ENCODE measurements at regions not wholly inside any gene's neighbourhood (a gene's known extent, or its start where the extent isn't known, plus 50 kb on each side); places are given as distances from the start of the nearest gene placed in this dataset.

GRCh38 chr3:161619351-161619750 is 122.7 kb downstream of the OTOL1 start:
- H3K9me3 ChIP-seq (ENCODE audit: insufficient read depth, low read depth, low read length), result no peaks in the 10 kb centered on the region
- no peak overlapping the region for H2AFZ ChIP-seq (ENCODE audit: low read depth, low read length)
- no peak overlapping the region for H3K9ac ChIP-seq (ENCODE audit: low read length)
- no peak overlapping the region for H3K27ac ChIP-seq (ENCODE audit: low read depth, low read length)
- Mint-ChIP-seq H3K27me3 (ENCODE audit: low read depth, unreplicated experiment) (no peaks in the 10 kb centered on the region), H3K27ac (ENCODE audit: unreplicated experiment) (no peak overlapping the region), H3K4me1 (ENCODE audit: low read depth, unreplicated experiment) (no peaks in the 10 kb centered on the region), H3K4me3 (ENCODE audit: unreplicated experiment) (no peak overlapping the region), H3K9me3 (ENCODE audit: unreplicated experiment) (peaks cover 2% of the 10 kb centered on the region), H3K36me3 (ENCODE audit: low read depth, unreplicated experiment) (no peaks in the 10 kb centered on the region)
- H3K27me3 ChIP-seq (ENCODE audit: insufficient read depth, low read length), result no peaks in the 10 kb centered on the region
- H4K20me1 ChIP-seq (ENCODE audit: insufficient read depth, low read length), result no peaks in the 10 kb centered on the region
- FAIRE-seq, result no peak
- TF ChIP-seq CTCF (IDR thresholded peaks at IDR 0.05; ENCODE audit: insufficient read depth, low read depth, low read length) (no peak), EZH2 (IDR thresholded peaks at IDR 0.05; ENCODE audit: insufficient read depth, low read length) (no peak)
- H3K4me1 ChIP-seq (ENCODE audit: insufficient read depth, low read length), result no peaks in the 10 kb centered on the region
- H3K79me2 ChIP-seq (ENCODE audit: insufficient read depth, low read length), result no peaks in the 10 kb centered on the region
- no peak overlapping the region for H3K4me2 ChIP-seq (ENCODE audit: low read length)
- H3K4me3 ChIP-seq (ENCODE audit: insufficient read depth, low read depth, low read length), result no peak overlapping the region
- DNase-seq (ENCODE audit: low read depth), result no peak
- no peaks in the 10 kb centered on the region for H3K36me3 ChIP-seq (ENCODE audit: insufficient read depth, low read length)

GRCh38 chr3:161630794-161631193 is 134.2 kb downstream of the OTOL1 start:
- Histone ChIP-seq H3K36me3 (ENCODE audit: insufficient read depth, low read length) (no peaks in the 10 kb centered on the region), H3K4me3 (ENCODE audit: insufficient read depth, low read depth, low read length) (no peak overlapping the region), H3K9me3 (ENCODE audit: insufficient read depth, low read depth, low read length) (no peaks in the 10 kb centered on the region), H3K79me2 (ENCODE audit: insufficient read depth, low read length) (no peaks in the 10 kb centered on the region), H4K20me1 (ENCODE audit: insufficient read depth, low read length) (no peaks in the 10 kb centered on the region), H3K4me1 (ENCODE audit: insufficient read depth, low read length) (no peaks in the 10 kb centered on the region), H2AFZ (ENCODE audit: low read depth, low read length) (no peak overlapping the region), H3K4me2 (ENCODE audit: low read length) (no peak overlapping the region), H3K27me3 (ENCODE audit: insufficient read depth, low read length) (no peaks in the 10 kb centered on the region), H3K9ac (ENCODE audit: low read length) (no peak overlapping the region), H3K27ac (ENCODE audit: low read depth, low read length) (no peak overlapping the region)
- TF ChIP-seq CTCF (IDR thresholded peaks at IDR 0.05; ENCODE audit: insufficient read depth, low read depth, low read length) (no peak), EZH2 (IDR thresholded peaks at IDR 0.05; ENCODE audit: insufficient read depth, low read length) (no peak)
- Mint-ChIP-seq H3K27ac (ENCODE audit: unreplicated experiment) (no peak overlapping the region), H3K27me3 (ENCODE audit: low read depth, unreplicated experiment) (no peaks in the 10 kb centered on the region), H3K36me3 (ENCODE audit: low read depth, unreplicated experiment) (no peaks in the 10 kb centered on the region), H3K4me1 (ENCODE audit: low read depth, unreplicated experiment) (no peaks in the 10 kb centered on the region), H3K4me3 (ENCODE audit: unreplicated experiment) (no peak overlapping the region), H3K9me3 (ENCODE audit: unreplicated experiment) (no peaks in the 10 kb centered on the region)
- no peak for FAIRE-seq
- no peak for DNase-seq (ENCODE audit: low read depth)

GRCh38 chr3:161631536-161631935 is 134.9 kb downstream of the OTOL1 start:
- Mint-ChIP-seq H3K36me3 (ENCODE audit: low read depth, unreplicated experiment) (no peaks in the 10 kb centered on the region), H3K9me3 (ENCODE audit: unreplicated experiment) (no peaks in the 10 kb centered on the region), H3K27me3 (ENCODE audit: low read depth, unreplicated experiment) (no peaks in the 10 kb centered on the region), H3K27ac (ENCODE audit: unreplicated experiment) (no peak overlapping the region), H3K4me3 (ENCODE audit: unreplicated experiment) (no peak overlapping the region), H3K4me1 (ENCODE audit: low read depth, unreplicated experiment) (no peaks in the 10 kb centered on the region)
- Histone ChIP-seq H3K4me1 (ENCODE audit: insufficient read depth, low read length) (no peaks in the 10 kb centered on the region), H3K9me3 (ENCODE audit: insufficient read depth, low read depth, low read length) (no peaks in the 10 kb centered on the region), H4K20me1 (ENCODE audit: insufficient read depth, low read length) (no peaks in the 10 kb centered on the region), H3K27ac (ENCODE audit: low read depth, low read length) (no peak overlapping the region), H3K36me3 (ENCODE audit: insufficient read depth, low read length) (no peaks in the 10 kb centered on the region), H3K9ac (ENCODE audit: low read length) (no peak overlapping the region), H3K79me2 (ENCODE audit: insufficient read depth, low read length) (no peaks in the 10 kb centered on the region), H3K27me3 (ENCODE audit: insufficient read depth, low read length) (no peaks in the 10 kb centered on the region), H3K4me2 (ENCODE audit: low read length) (no peak overlapping the region), H3K4me3 (ENCODE audit: insufficient read depth, low read depth, low read length) (no peak overlapping the region), H2AFZ (ENCODE audit: low read depth, low read length) (no peak overlapping the region)
- no peak for TF ChIP-seq CTCF (IDR thresholded peaks at IDR 0.05; ENCODE audit: insufficient read depth, low read depth, low read length)
- no peak for TF ChIP-seq EZH2 (IDR thresholded peaks at IDR 0.05; ENCODE audit: insufficient read depth, low read length)
- DNase-seq (ENCODE audit: low read depth), result no peak
- no peak for FAIRE-seq
